Uterus (tissue), 2 donors: ENCODE measurements at regions not wholly inside any gene's neighbourhood (a gene's known extent, or its start where the extent isn't known, plus 50 kb on each side); places are given as distances from the start of the nearest gene placed in this dataset.

Experiments used
- POLR2A ChIP-seq, 2 donors: fragments of 450-650 bp; IDR thresholded peaks; one replicate each; pipeline ENCODE4 v1.6.1; 2016; ENCODE audit warnings: antibody characterized with exemption in 2 of 2, mild to moderate bottlenecking in 1 of 2, moderate library complexity in 1 of 2
- TF ChIP-seq, protein P1 (sequence below), 4 experiments: fragments of 200-600 bp in 2 of 4; fragments of 450-650 bp in 2 of 4; sonication (generic) in 2 of 4; IDR thresholded peaks; one replicate each; pipeline ENCODE4 v1.5.1; 2016 to 2019; ENCODE audit warnings: antibody characterized with exemption in 4 of 4, mild to moderate bottlenecking in 2 of 4, moderate library complexity in 1 of 4

DNA sequence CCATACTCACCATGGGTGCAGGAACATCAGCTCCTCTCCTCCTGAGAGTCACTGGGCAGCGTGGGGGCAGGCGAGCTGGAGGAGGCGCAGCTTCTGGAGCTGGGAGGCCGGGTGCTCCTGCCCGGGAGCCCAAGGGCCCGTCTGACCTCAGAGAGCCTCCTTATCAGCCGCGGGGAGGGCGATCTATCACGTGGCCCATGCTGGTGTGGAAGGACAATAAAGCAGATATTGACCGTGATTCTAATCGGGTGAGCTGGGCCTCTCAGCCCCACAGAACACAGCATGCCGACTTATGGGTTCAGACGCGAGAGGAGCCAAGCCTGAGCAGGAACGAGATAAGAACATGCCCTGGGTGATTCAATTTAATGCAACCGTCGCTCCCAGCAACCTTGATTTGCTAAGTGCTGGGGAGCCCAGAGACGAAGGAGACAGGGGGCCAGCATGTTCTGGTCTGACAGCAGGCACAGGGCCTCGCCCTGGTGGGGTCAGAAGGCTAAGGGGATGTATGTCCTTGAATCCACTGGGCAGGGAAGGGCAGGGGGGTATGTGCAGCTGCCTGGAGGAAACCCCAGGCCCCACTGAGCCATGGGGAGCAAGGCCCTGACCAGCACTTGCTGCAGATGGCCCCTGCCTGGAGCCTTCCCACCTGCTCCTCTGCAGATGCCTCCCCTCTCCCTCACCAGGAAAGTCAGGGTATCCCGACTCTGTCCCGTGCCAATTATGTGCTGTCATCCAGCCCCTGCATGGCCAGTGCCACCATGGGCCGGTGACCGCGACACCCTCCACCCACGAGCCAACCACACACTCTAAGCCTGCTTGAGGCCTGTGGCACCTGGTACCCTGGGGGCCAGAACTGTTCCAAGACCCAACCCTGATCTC, 95.3 kb upstream of the RET start:
- TF ChIP-seq POLR2A (IDR thresholded peaks at IDR 0.05), result no peak
- TF ChIP-seq, protein P1, sequence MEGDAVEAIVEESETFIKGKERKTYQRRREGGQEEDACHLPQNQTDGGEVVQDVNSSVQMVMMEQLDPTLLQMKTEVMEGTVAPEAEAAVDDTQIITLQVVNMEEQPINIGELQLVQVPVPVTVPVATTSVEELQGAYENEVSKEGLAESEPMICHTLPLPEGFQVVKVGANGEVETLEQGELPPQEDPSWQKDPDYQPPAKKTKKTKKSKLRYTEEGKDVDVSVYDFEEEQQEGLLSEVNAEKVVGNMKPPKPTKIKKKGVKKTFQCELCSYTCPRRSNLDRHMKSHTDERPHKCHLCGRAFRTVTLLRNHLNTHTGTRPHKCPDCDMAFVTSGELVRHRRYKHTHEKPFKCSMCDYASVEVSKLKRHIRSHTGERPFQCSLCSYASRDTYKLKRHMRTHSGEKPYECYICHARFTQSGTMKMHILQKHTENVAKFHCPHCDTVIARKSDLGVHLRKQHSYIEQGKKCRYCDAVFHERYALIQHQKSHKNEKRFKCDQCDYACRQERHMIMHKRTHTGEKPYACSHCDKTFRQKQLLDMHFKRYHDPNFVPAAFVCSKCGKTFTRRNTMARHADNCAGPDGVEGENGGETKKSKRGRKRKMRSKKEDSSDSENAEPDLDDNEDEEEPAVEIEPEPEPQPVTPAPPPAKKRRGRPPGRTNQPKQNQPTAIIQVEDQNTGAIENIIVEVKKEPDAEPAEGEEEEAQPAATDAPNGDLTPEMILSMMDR (IDR thresholded peaks at IDR 0.05), result no peak
